GM10266 (cell line): ENCODE measurements at regions not wholly inside any gene's neighbourhood (a gene's known extent, or its start where the extent isn't known, plus 50 kb on each side); places are given as distances from the start of the nearest gene placed in this dataset.

Experiments used
- DNase-seq: peaks from one replicate; pipeline ENCODE4 v3.0.0; 2012; ENCODE audit errors: extremely low spot score
- TF ChIP-seq, protein P1 (sequence below): IDR thresholded peaks from 2 replicates; pipeline ENCODE4 v1.5.1; 2012; ENCODE audit warnings: mild to moderate bottlenecking, low read depth; ENCODE audit not compliant: control insufficient read depth, insufficient read depth; ENCODE audit errors: missing control alignments

DNA sequence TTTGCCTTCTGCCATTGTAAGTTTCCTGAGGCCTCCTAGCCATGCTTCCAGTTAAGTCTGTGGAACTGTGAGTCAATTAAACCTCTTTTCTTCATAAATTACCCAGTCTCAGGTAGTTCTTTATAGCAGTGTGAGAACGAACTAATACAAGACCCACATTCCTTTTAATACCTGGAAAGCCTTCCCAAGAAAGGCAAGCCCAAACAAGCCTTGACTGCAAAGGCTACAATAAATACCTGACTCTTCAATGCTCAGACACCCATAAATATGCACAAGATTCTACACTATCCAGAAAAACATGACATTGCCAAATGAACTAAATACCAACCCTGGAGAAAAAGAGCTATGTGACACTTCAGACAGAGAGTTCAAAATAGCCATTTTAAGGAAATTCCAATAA lies 338.8 kb downstream of the HAO1 start:
- DNase-seq: no peak

DNA sequence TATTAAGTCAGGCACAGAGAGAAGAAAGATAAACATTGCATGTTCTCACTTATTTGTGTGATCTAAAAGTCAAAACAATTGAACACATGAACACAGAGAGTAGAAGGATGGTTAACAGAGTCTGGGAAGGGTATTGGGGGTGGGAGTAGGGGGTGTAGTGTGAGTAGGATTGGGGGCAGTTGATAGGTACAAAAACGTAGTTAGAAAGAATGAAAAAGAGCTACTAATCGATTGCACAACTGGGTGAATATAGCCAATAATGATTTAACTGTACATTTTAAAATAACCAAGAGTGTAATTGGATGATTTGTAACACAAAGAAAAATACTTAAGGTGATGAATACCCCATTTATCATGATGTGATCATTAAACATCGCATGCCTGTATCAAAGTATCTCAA lies 333.3 kb downstream of the HAO1 start:
- DNase-seq: no peak

More for the DNA sequence above, 338.8 kb downstream of the HAO1 start:
- TF ChIP-seq, protein P1, sequence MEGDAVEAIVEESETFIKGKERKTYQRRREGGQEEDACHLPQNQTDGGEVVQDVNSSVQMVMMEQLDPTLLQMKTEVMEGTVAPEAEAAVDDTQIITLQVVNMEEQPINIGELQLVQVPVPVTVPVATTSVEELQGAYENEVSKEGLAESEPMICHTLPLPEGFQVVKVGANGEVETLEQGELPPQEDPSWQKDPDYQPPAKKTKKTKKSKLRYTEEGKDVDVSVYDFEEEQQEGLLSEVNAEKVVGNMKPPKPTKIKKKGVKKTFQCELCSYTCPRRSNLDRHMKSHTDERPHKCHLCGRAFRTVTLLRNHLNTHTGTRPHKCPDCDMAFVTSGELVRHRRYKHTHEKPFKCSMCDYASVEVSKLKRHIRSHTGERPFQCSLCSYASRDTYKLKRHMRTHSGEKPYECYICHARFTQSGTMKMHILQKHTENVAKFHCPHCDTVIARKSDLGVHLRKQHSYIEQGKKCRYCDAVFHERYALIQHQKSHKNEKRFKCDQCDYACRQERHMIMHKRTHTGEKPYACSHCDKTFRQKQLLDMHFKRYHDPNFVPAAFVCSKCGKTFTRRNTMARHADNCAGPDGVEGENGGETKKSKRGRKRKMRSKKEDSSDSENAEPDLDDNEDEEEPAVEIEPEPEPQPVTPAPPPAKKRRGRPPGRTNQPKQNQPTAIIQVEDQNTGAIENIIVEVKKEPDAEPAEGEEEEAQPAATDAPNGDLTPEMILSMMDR: no peak

DNA sequence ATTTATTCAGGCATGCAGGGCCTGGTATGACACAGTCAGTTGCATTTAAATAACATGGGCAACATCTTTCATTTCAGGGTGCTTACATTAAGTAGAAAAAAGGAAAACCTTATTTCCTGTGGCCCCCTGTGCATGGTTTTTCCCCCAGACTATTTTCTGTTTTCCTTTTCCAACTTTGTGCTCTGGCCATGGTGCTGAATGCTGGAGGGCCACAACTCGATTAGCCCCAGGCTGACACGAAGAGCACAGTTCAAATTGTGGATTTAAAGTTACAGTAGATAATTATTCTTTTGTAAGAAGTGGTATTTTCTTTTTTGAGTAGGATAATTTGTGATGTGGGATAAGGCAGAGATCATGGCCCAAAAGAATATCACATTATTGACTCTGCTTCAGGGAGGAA lies 332.0 kb downstream of the HAO1 start:
- DNase-seq: no peak
- TF ChIP-seq, protein P1: no peak

More for the DNA sequence above, 333.3 kb downstream of the HAO1 start:
- TF ChIP-seq, protein P1: no peak

DNA sequence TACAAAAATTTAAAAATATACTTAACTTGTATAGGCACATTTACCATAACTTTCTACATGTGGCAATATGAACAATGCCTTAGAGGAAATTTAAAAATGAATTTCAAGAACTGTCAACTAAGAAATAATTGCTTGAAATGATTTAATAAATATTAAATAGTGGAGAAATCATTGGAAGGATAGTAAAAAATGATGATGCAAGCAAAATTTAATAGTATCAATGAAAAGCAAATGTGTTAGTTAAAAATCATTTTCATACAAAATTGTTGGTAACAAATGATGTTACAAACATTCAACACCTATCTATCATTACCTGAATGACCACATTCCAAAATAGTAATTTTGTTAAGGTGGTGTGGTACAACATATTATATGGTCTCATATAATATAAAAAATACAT lies 331.0 kb downstream of the HAO1 start:
- TF ChIP-seq, protein P1: no peak
- no peak for DNase-seq

DNA sequence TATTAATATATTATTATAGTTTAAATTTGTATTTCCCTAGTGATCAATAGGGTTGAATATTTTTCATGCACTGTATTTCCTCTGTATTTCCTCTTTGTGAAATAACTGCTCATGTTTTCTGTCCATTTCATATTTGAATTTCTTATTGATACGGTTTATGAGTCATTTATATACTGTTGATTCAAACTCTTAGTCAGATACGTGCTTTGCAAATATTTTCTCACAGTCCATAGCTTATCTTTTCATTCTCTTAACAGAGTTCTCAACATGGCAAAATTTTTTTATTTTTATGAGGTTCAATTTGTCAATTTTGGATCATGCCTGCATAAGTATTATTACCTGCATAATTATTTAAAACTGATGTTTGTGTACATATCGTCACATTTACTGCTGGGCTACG lies 329.6 kb downstream of the HAO1 start:
- TF ChIP-seq, protein P1: no peak
- DNase-seq: no peak

DNA sequence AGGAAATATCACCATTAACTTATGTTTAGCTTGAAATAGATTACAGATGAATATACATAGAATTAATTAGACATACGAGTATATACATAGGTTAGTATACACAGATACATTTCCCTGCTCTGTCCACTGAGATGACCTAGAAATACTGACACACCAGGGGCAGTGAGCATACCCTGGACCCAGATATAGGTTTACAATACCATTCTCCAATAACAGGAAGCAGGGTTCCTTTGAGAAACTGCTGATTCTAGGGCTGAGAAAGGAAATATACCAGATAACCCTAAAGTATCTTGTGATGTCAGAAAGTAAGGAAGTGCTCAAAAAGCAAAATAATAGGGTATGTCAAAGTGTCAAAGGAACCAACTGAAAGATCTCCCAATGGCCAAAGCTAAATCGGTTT lies 322.5 kb downstream of the HAO1 start:
- no peak for DNase-seq
- TF ChIP-seq, protein P1: no peak

DNA sequence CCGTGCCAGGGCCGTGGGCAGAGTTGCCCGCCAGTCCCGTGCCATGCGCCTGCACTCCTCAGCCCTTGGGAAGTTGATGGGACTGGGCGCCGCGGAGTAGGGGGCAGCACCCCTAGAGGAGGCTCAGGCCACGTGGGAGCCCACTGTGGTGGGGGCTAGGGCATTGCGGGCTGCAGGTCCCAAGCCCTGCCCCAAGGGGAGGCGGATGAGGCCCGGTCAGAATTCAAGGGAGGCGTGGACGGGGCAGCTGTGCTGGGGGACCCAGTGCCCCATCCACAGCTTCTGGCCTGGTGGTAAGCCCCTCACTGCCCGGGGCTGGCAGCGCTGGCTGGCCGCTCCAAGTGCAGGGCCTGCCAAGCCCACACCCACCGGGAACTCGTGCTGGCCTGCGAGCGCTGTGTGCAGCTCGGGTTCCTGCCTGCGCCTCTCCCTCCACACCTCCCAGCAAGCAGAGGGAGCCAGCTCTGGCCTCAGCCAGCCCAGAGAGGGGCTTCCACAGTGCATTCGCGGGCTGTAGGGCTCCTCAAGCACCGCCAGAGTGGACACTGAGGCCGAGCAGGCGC lies 317.8 kb downstream of the HAO1 start:
- TF ChIP-seq, protein P1: no peak
- DNase-seq: no peak
